ENCODE measurements at regions not wholly inside any gene's neighbourhood (a gene's known extent, or its start where the extent isn't known, plus 50 kb on each side); places are given as distances from the start of the nearest gene placed in this dataset.

DNA sequence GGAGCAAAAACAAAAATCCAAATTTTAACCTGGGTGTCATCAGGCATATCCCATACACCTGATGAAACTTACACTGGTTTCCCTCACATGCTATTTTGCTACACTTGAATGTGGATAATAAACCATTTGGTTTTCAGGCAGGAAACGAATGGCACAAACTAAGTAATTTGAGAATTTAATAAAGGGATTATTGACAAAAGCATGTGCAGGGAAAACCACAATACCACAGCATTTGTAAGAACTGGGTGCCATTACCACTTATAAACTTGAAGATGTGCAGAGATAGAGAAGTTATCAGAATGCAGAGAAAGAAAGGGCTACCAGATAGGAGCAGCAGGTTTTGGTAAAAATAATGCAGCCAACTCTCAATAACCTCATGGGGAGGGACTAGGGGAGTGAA is 151.2 kb downstream of the RFX6 start:
- no peak for DNase-seq (ENCODE audit: low read depth)
- no peak for TF ChIP-seq CTCF (conservative IDR thresholded peaks at IDR 0.05; ENCODE audit: low read length)

DNA sequence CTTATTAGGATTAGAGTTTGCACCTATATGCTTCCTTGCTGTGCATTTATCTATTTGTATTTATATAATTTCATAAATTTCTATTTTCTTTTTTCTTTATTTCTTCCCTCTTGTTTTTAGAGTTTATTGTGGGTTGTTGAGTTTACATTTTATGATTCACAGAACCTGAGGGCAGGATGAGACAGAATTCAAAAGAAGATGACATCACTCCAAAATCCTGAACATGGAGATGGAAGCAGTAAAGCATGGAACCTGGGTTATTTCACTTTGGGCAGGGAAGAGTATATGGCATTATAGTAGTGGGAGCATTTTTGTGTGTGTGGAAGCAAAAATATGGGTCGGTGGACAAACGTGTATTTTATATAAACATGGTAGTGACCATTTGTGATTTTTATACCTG is 157.5 kb downstream of the RFX6 start:
- H3K4me3 ChIP-seq (ENCODE audit: low read length), result no peak overlapping the region
- DNase-seq (ENCODE audit: low read depth), result no peak
- TF ChIP-seq CTCF (conservative IDR thresholded peaks at IDR 0.05; ENCODE audit: low read length), result no peak

More for the DNA sequence above, 151.2 kb downstream of the RFX6 start:
- H3K4me3 ChIP-seq (ENCODE audit: low read length), result no peak overlapping the region

GRCh38 chr6:117034971-117035370 is 157.9 kb downstream of the RFX6 start:
- TF ChIP-seq CTCF (conservative IDR thresholded peaks at IDR 0.05; ENCODE audit: low read length), result no peak
- no peak for DNase-seq (ENCODE audit: low read depth)
- no peak overlapping the region for H3K4me3 ChIP-seq (ENCODE audit: low read length)

GRCh38 chr6:117050301-117050700 is 173.3 kb downstream of the RFX6 start:
- H3K4me3 ChIP-seq (ENCODE audit: low read length), result no peak overlapping the region
- DNase-seq (ENCODE audit: low read depth), result no peak
- TF ChIP-seq CTCF (conservative IDR thresholded peaks at IDR 0.05; ENCODE audit: low read length), result no peak

DNA sequence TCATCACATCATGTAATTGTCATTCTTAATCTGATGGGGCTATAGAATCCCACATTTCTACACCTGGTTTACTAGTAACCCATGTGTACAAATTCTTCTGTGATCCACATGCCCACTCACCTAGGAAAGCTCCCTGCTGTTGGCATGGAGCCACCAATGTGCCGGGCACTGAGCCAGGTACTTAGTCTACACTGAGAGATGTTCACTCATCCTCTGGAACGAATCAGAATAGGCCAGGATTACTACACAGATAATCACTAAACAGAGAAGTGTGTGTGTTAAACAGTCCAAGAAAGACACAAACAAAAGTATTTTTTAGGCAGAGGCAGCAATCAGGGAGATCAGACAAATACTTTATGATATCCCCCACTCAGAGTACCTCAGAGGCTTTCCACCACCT is 193.2 kb upstream of the VGLL2 start:
- DNase-seq (ENCODE audit: low read depth), result no peak
- no peak overlapping the region for H3K4me3 ChIP-seq (ENCODE audit: low read length)
- no peak for TF ChIP-seq CTCF (conservative IDR thresholded peaks at IDR 0.05; ENCODE audit: low read length)

DNA sequence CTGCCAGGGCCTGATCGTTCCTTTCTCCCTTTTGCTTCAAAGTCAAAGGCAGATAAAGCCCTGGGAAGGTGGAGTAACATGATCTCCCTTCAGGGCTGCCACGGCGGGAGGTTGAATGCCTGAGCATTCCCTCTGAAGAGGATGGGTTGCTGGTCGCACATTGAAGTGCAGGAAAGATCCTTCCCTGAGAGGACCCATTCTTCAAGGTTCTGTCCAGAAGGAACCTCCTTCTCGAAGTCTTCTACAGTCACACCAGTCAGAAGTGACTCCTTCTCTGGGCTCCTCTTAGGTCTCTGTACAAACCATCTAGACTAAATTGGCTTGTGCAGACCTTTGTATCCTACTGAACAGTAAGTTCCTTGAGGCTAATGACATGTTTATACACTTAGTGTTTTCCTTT is 192.6 kb upstream of the VGLL2 start:
- no peak for DNase-seq (ENCODE audit: low read depth)
- H3K4me3 ChIP-seq (ENCODE audit: low read length), result no peak overlapping the region
- no peak for TF ChIP-seq CTCF (conservative IDR thresholded peaks at IDR 0.05; ENCODE audit: low read length)

GRCh38 chr6:117074672-117075071 is 190.7 kb upstream of the VGLL2 start:
- DNase-seq (ENCODE audit: low read depth), result no peak

More at GRCh38 chr6:117074672-117075071, 190.7 kb upstream of the VGLL2 start:
- H3K4me3 ChIP-seq (ENCODE audit: low read length), result no peak overlapping the region
- TF ChIP-seq CTCF (conservative IDR thresholded peaks at IDR 0.05; ENCODE audit: low read length), result no peak

Measured in AG10803 (cell line).